Body of pancreas (tissue), 4 donors: ENCODE measurements at regions not wholly inside any gene's neighbourhood (a gene's known extent, or its start where the extent isn't known, plus 50 kb on each side); places are given as distances from the start of the nearest gene placed in this dataset.
"Not testable (repeated sequence)": the region's sequence is repeated elsewhere in the genome, so short reads cannot be mapped to it uniquely, and the experiment has no call there.

Source experiments
- ATAC-seq: fragments of 150-250 bp; one replicate; pipeline ENCODE4 v1.9.1; 2016
- DNase-seq, 4 donors: peaks; one replicate each; pipeline ENCODE4 v3.0.0-alpha.2; 2019
- H3K27ac ChIP-seq, 4 donors: fragments of 200-600 bp; sonication (generic); 1 replicate in 3 of 4; 2 replicates in 1 of 4; pipeline versions ENCODE4 v1.5.1 to v1.6.1; 2016 to 2019; ENCODE audit warnings: mild to moderate bottlenecking in 1 of 4, mixed read lengths in 1 of 4, moderate library complexity in 1 of 4
- H3K27me3 ChIP-seq, 2 donors: fragments of 200-600 bp; sonication (generic); one replicate each; pipeline ENCODE4 v1.6.0; 2016; ENCODE audit warnings: mild to moderate bottlenecking in 1 of 2
- H3K36me3 ChIP-seq, 2 donors: fragments of 200-600 bp; sonication (generic); replicated peaks in 1 of 2; 2 replicates each; pipeline ENCODE4 v1.5.1; 2016; ENCODE audit warnings: low read depth in 2 of 2; ENCODE audit not compliant: insufficient read depth in 1 of 2
- H3K4me1 ChIP-seq: fragments of 200-600 bp; sonication (generic); one replicate; pipeline ENCODE4 v1.6.0; 2016
- H3K4me3 ChIP-seq, 2 donors: fragments of 200-600 bp; sonication (generic); 1 replicate in 1 of 2; 2 replicates in 1 of 2; pipeline ENCODE4 v1.5.1; 2016 to 2019
- H3K9me3 ChIP-seq, 3 donors: fragments of 200-600 bp; sonication (generic); 1 replicate in 2 of 3; 2 replicates in 1 of 3; pipeline ENCODE4 v1.5.1; 2016
- POLR2A ChIP-seq, 3 donors: fragments of 450-650 bp; IDR thresholded peaks; one replicate each; pipeline ENCODE4 v1.6.1; 2016; ENCODE audit warnings: antibody characterized with exemption in 3 of 3, mild to moderate bottlenecking in 2 of 3
- WGBS, 2 donors: methylation state at CpG; one replicate each; pipeline ENCODE4 v1.1.5; 2017; 5-methylcytosine and 5-hydroxymethylcytosine counted together
- intact Hi-C: fragments of 100-400 bp; cut with DNase I; formaldehyde crosslinking; loops from one replicate; pipeline ENCODE4 v1.15.1; 2023
- TF ChIP-seq, protein P1 (sequence below), 7 experiments: fragments of 450-650 bp in 4 of 7; fragments of 200-600 bp in 3 of 7; sonication (generic) in 3 of 7; IDR thresholded peaks; one replicate each; pipeline ENCODE4 v1.5.1; 2016 to 2019; ENCODE audit warnings: antibody characterized with exemption in 7 of 7

DNA sequence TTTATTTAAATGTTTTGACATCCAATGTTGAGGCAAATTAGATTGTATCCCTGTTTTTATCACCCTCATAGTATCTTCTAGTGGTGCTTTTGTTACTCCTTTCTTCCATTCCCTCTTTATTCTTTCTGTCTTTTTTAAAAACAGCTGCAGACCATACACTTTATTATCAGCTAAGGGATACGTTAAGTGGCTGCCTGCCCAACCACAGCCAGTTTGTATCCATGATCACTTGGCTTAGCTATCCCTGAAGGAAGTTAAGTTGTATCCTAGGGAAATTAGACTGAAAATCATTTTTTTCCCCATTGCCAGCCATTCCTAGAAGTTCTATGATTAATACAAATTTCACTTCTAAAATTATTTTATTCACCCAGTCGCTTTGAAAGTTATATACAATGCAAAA lies 1032.7 kb downstream of the NR2F1-AS1 start:
- no peaks in the 10 kb centered on the region for H3K36me3 ChIP-seq
- intact Hi-C loops: no loop called here
- no peak overlapping the region for H3K27ac ChIP-seq
- TF ChIP-seq, protein P1, sequence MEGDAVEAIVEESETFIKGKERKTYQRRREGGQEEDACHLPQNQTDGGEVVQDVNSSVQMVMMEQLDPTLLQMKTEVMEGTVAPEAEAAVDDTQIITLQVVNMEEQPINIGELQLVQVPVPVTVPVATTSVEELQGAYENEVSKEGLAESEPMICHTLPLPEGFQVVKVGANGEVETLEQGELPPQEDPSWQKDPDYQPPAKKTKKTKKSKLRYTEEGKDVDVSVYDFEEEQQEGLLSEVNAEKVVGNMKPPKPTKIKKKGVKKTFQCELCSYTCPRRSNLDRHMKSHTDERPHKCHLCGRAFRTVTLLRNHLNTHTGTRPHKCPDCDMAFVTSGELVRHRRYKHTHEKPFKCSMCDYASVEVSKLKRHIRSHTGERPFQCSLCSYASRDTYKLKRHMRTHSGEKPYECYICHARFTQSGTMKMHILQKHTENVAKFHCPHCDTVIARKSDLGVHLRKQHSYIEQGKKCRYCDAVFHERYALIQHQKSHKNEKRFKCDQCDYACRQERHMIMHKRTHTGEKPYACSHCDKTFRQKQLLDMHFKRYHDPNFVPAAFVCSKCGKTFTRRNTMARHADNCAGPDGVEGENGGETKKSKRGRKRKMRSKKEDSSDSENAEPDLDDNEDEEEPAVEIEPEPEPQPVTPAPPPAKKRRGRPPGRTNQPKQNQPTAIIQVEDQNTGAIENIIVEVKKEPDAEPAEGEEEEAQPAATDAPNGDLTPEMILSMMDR (IDR thresholded peaks at IDR 0.05): no peak
- TF ChIP-seq POLR2A (IDR thresholded peaks at IDR 0.05): no peak
- no peaks in the 10 kb centered on the region for H3K9me3 ChIP-seq
- no peak overlapping the region for H3K4me3 ChIP-seq
- H3K27me3 ChIP-seq: no peaks in the 10 kb centered on the region
- no peak for DNase-seq
- no peak for ATAC-seq
- WGBS, 2 donors: 38 to 51% methylated on average over 2 of the region's 2 CpGs
- H3K4me1 ChIP-seq: no peaks in the 10 kb centered on the region

- Histone ChIP-seq H3K4me3 (no peak overlapping the region), H3K27me3 (no peaks in the 10 kb centered on the region), H3K4me1 (no peaks in the 10 kb centered on the region), H3K9me3 (no peaks in the 10 kb centered on the region), H3K36me3 (no peaks in the 10 kb centered on the region), H3K27ac (no peak overlapping the region)
- TF ChIP-seq POLR2A (IDR thresholded peaks at IDR 0.05): no peak
- TF ChIP-seq, protein P1 (IDR thresholded peaks at IDR 0.05): no peak
- WGBS, 2 donors: 55 to 73% methylated on average over 1 of the region's 1 CpG
- ATAC-seq (no peak), DNase-seq (no peak)
- intact Hi-C loops: no loop called here
These were observed 1036.4 kb downstream of the NR2F1-AS1 start for GRCh38 chr5:92544596-92544995.

GRCh38 chr5:92544036-92544435 lies 1037.0 kb downstream of the NR2F1-AS1 start:
- intact Hi-C loops: no loop called here
- Histone ChIP-seq H3K4me3 (no peak overlapping the region), H3K27me3 (no peaks in the 10 kb centered on the region), H3K36me3 (no peaks in the 10 kb centered on the region), H3K4me1 (no peaks in the 10 kb centered on the region), H3K9me3 (no peaks in the 10 kb centered on the region), H3K27ac (no peak overlapping the region)
- ATAC-seq (no peak), DNase-seq (no peak)
- no peak for TF ChIP-seq POLR2A (IDR thresholded peaks at IDR 0.05)
- TF ChIP-seq, protein P1 (IDR thresholded peaks at IDR 0.05): no peak
- WGBS, 2 donors: 57 to 60% methylated on average over 3 of the region's 3 CpGs

DNA sequence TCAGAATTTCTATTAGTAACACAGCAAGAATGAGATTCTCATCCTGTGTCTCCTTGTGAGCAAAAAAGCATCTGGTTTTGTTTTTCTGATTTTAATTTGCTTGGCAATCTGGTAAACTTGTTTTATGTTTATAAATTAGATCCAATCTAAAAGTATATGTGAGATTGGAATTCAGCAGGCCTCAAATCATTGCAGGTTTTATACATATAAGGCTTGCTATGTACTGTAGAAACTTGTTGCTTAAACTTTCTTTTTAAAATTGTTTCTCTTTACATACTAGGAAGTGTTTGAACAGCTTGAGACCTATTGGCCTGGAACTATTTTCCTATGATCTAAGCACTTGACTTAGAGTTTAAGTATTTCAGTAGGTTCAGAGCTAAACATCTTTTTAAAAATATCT lies 1037.8 kb downstream of the NR2F1-AS1 start:
- intact Hi-C loops: no loop called here
- H3K9me3 ChIP-seq: no peaks in the 10 kb centered on the region
- H3K27ac ChIP-seq: no peak overlapping the region
- TF ChIP-seq, protein P1 (IDR thresholded peaks at IDR 0.05): no peak
- no peak for TF ChIP-seq POLR2A (IDR thresholded peaks at IDR 0.05)
- H3K4me3 ChIP-seq: no peak overlapping the region
- no peak for ATAC-seq
- no peaks in the 10 kb centered on the region for H3K36me3 ChIP-seq
- no peaks in the 10 kb centered on the region for H3K4me1 ChIP-seq
- no peaks in the 10 kb centered on the region for H3K27me3 ChIP-seq
- no peak for DNase-seq

GRCh38 chr5:92542017-92542416 lies 1039.0 kb downstream of the NR2F1-AS1 start:
- H3K27me3 ChIP-seq, H3K9me3 ChIP-seq, H3K36me3 ChIP-seq, ATAC-seq, H3K4me3 ChIP-seq, intact Hi-C loops, DNase-seq, H3K4me1 ChIP-seq, H3K27ac ChIP-seq: not testable (repeated sequence)
- 80 to 86% methylated on average over 1 of the region's 1 CpG for WGBS, 2 donors
